T-helper 2 cell (primary cell): ENCODE measurements at regions not wholly inside any gene's neighbourhood (a gene's known extent, or its start where the extent isn't known, plus 50 kb on each side); places are given as distances from the start of the nearest gene placed in this dataset.
"Not testable (repeated sequence)": the region's sequence is repeated elsewhere in the genome, so short reads cannot be mapped to it uniquely, and the experiment has no call there.

Source experiments
- DNase-seq, 5 experiments: peaks; one replicate each; pipeline versions ENCODE4 v3.0.0 to v3.0.0-alpha.2; 2012 to 2022

GRCh38 chr12:105855361-105856047 is 283.2 kb downstream of the NUAK1 start:
- no peak for DNase-seq

GRCh38 chr12:105856048-105856405 is 282.7 kb downstream of the NUAK1 start:
- no peak for DNase-seq

GRCh38 chr12:105858981-105859710 is 279.6 kb downstream of the NUAK1 start:
- no peak for DNase-seq

GRCh38 chr12:105860561-105861207 is 278.1 kb downstream of the NUAK1 start:
- DNase-seq = no peak

- DNase-seq = no peak
Observed at GRCh38 chr12:105861227-105861626, 277.5 kb downstream of the NUAK1 start.

GRCh38 chr12:105862163-105862821 is 276.5 kb downstream of the NUAK1 start:
- no peak for DNase-seq

GRCh38 chr12:105864316-105864715 is 274.4 kb downstream of the NUAK1 start:
- no peak for DNase-seq

- no peak for DNase-seq
Observed at GRCh38 chr12:105864901-105865300, 273.9 kb downstream of the NUAK1 start.

GRCh38 chr12:105865886-105866285 is 272.9 kb downstream of the NUAK1 start:
- DNase-seq = no peak

- no peak for DNase-seq
Observed at GRCh38 chr12:105874121-105874520, 264.6 kb downstream of the NUAK1 start.

GRCh38 chr12:105876396-105876927 is 262.3 kb downstream of the NUAK1 start:
- DNase-seq = no peak

- DNase-seq = no peak
Observed at GRCh38 chr12:105878964-105879363, 259.8 kb downstream of the NUAK1 start.

- DNase-seq = no peak
Observed at GRCh38 chr12:105880824-105881388, 257.8 kb downstream of the NUAK1 start.

GRCh38 chr12:105882404-105882803 is 256.4 kb downstream of the NUAK1 start:
- no peak for DNase-seq

GRCh38 chr12:105887131-105887530 is 251.6 kb downstream of the NUAK1 start:
- DNase-seq = no peak

- no peak for DNase-seq
Observed at GRCh38 chr12:105888696-105889095, 250.1 kb downstream of the NUAK1 start.

- no peak for DNase-seq
Observed at GRCh38 chr12:105892362-105892910, 246.3 kb downstream of the NUAK1 start.

GRCh38 chr12:105895197-105895832 is 243.4 kb downstream of the NUAK1 start:
- not testable (repeated sequence) for DNase-seq

GRCh38 chr12:105897311-105897725 is 241.4 kb downstream of the NUAK1 start:
- DNase-seq = no peak

GRCh38 chr12:105898271-105898670 is 240.5 kb downstream of the NUAK1 start:
- not testable (repeated sequence) for DNase-seq

GRCh38 chr12:105899589-105899988 is 239.2 kb downstream of the NUAK1 start:
- no peak for DNase-seq

- DNase-seq = no peak
Observed at GRCh38 chr12:105906561-105906960, 232.2 kb downstream of the NUAK1 start.
